Left forelimb (tissue), 1 donor: ENCODE measurements at regions not wholly inside any gene's neighbourhood (a gene's known extent, or its start where the extent isn't known, plus 50 kb on each side); places are given as distances from the start of the nearest gene placed in this dataset.

Experiments
- DNase-seq: peaks from one replicate; pipeline ENCODE4 v3.0.0-alpha.2; 2018; ENCODE audit warnings: low spot score

DNA sequence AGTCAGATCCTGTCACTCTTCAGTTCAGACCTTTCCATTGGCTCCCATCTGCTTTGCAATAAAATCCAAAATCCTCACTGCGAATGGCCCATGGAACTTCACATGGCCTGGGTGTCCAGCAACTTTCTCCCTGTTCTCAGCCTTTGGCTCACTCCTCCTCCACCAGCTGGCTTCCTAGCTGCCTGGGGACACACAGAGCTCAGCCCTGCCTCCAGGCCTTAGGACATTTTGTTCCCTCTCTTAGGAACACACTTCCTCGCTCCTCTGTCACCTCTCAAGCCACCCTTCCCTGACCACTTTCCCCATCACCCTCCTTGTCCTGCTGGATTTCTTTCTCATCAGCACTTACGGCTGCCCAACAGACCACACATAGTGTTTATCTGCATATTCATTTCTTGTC is 419.6 kb downstream of the MED13L start:
- DNase-seq: no peak

DNA sequence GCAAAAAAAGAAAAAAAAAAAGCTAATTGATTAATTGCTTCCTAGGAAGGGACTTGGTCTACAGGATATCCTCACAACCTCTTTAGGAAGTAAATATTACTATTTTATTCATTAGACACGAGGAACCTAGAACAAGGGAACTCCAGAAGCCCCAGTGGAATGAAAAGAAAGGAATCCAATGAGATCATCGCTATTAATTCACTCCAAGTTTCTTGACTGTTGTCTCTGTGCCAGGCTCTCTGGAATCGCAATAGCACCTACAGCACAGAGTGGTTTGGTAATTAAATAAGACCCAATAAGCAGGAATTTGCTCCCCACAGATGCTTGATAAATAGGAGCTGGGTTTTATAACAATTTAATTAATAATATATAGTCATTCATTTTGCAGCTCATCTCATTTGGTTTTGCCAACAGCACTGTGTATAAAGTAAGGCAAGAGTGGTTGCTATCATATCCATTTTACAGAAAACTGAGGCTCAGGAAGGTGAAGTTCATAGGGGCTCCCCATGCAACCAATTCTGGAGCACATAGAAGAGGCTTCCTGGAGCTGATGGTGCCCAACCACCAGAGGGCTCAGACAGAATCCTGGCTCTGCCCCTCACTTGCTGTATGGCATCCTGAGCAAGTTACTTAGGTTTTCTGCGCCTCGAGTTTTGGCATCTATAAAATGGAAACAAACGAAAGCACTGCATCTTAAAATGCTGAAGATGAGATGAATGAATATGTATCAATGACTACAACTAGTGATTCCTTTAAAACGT is 420.2 kb downstream of the MED13L start:
- DNase-seq: no peak

DNA sequence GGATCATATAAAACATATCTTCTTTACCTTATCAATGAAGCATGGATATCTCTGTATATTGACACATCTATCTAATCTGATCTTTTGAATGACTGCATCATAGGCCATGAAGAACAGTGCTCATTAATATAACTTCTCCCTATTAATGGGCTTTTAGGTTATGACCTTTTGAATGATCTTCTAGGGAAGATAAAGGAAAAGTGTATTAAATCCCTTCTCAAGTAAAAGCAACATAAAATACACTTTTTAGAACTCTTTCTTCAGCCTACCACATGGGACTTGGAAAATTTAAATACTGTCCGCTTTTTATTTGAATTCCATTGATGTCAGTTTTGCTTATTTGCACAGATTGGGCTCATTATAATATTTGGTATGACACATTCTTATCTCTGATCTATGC is 425.4 kb downstream of the MED13L start:
- DNase-seq: no peak

DNA sequence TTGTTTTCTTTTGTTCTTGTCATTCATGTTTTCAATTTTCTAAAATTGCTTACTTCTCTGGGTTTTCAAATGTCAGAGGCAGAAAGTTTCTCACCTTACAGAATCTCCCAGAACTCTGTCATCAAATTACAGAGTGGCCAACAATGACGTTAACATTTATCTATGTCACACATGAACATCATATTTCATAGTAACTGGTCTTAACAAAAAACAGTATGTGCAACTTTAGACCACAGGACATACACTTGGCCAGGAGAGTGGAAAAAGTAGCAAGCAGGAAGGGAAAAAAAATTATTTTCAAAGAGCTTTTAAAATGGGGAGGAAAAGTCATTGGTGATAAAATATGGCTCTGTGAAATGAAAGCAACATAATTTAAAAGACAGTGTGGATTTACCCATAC is 426.5 kb downstream of the MED13L start:
- no peak for DNase-seq

DNA sequence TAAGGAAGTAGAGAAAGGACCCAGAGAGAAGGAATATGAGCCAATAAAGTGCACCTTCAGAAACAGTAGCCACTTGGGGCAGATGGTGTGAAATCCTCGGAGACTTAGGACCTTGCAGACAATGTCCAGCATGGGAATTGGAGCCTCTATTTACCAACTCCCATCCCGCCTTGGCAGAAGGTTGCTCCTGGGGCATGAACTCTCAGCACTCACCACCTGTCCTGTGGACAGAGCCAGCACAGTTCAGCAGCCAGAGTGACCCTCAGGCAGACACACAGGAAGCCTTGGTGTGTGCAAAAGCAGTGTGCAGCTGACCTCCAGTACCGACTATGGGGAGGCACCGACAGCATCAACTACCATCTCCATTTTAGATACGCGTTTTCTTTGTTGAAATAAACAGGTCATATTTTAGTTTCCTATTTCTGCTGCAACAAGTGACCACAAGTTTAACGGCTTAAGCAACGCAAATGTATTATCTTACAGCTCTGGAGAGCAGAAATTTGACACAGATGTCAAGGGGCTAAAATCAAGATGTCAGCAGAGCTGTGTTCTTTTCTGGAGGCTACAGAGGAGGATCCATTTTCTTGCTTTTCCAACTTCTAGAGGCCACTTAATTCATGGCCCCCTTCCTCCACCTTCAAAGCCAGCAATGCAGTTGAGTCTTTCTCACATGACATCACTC is 428.1 kb downstream of the MED13L start:
- DNase-seq: no peak

DNA sequence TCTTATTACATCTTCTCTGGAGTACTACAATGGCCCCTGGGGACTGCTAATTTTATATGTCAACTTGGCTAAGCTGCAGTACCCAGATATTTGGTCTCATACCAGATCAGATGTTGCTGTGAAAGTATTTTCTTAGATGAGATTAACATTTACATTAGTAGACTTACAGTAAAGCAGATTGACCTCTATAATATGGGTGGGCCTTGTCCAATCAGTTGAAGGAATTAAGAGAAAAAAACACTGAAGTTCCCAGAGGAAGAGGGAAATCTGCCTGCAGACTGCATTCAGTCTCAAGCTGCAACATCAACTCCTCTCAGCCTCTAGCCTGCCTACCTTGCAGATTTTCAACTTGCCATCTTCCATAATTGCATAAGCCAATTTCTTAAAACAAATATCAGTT is 430.1 kb downstream of the MED13L start:
- DNase-seq: no peak

DNA sequence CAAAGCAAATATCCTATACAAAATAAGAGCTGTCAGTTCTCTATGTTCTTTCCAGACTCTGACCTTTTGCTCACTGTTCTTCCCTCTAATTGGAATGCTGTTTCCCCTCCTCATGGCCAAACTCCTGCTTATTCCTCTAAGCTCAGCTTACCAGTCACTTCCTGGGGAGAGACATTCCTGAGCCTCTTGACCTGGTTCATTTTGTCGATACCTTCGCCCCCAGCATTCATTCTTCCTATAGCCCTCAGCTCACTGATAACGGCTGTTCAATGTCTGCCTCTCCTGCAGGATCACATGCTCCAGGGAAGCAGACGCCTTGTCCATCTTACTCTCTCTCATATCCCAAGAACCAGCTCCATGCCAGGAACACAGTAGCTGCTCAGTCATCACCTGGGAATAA is 431.0 kb downstream of the MED13L start:
- DNase-seq: no peak

DNA sequence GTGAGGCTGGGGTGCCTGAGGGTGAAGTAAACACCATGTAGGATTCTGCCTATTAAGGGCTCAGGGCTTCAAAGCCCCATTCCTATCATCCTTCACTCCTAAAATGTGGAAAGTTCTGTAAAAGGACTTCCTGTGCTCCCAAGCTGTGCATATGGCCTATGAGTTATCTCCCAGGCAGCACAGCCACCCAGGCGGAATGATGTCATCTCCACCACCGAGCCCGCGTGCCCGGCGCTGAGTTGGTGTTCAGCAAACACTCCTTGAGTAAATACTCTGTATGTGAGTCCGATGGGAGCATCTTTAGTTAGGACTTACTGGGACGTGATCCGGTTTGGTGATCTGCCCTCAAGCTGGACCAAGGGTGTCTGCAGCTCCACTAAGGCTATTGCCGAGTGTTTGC is 437.3 kb downstream of the MED13L start:
- DNase-seq: no peak

DNA sequence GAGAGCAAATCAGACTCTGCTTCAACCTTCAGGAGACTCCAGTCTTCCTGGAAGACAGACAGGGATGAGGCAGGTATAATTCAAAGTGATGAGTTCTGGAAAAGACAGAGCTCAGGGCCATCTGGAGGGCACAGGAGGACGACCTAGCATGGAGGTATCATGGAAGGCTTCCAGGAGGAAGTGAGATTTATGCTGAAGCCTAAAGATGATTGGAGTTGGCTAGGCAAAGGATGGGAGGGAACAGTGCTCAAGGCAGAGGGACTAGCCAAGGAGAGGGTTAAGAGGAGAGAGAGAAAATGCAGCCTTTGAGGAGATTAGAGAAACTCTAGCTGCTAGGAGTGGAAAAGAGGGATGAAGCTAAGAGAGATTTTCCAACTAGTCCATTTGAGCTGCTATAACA is 438.5 kb downstream of the MED13L start:
- DNase-seq: no peak

DNA sequence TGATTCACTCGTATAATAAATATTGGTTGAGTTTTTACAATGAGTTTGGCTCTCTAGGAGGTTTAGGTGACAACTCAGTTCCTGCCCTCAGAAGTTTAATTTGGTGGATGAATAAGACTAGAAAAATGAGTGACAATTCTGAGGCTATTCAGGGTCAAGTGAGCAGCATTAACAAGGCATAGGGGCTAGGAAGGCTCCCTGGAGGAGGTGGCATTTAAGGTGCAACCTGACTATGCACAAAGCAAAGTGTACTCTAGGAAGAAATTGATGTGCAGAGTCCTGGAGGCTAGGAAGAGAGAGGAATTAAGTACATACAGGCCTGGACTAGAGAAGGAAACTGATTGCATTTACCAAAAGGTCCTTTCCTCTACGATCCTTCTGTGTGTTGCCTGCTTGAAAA is 440.3 kb downstream of the MED13L start:
- DNase-seq: no peak

DNA sequence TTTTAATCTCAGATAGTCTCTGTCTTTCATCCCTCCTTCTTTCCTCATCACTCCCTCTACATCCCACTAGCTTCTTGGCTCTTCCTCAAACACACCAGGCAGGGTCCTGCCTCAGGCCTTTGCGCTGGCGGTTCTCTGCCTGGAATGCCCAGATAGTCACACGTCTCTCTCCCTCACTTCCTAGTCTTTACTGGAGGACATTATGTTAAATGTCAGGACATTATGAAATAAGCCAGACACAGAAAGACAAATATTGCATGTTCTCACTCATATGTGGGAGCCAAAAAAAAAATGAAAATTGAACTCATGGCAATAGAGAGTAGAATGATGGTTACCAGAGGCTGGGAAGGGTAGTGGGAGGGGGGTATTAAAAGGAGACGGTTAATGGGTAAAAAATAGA is 442.0 kb downstream of the MED13L start:
- no peak for DNase-seq

DNA sequence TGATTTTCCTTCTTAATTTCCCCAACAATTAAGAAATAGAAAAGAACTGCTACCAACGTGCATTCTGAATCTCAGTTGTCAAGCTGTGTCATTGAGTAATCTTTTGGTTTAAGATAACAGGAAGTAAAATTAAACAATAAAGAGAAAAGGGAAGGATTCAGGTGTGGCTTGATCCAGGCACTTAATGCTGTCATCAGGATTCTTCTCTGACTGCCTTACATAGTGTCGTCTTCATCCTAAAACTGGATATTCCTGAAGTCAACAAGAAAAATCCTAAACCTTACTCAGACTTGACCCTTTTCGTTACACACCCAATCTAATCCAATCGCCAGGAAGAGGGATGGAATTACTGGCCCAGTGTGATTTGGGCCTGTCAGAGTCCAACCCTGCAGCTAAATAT is 443.8 kb downstream of the MED13L start:
- DNase-seq: no peak

DNA sequence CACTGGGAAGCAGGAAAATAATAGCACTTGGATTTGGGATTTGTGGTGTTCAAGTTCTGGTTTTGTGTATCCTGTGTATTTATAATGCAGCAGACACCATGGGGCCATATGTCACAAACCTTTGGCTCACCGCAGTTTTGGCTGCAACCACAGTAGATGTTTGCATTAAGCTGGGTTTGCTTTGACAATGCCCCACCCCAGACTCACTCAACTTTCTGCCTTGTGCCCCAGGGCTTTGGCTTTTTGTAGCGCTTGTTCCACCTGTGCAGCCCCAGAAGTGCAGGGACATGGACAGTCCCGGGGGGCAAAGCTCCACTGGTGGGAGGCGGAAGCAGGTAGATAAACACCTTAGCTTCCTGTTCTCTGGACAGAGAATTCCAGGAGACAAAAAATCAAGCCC is 446.9 kb downstream of the MED13L start:
- DNase-seq: no peak

DNA sequence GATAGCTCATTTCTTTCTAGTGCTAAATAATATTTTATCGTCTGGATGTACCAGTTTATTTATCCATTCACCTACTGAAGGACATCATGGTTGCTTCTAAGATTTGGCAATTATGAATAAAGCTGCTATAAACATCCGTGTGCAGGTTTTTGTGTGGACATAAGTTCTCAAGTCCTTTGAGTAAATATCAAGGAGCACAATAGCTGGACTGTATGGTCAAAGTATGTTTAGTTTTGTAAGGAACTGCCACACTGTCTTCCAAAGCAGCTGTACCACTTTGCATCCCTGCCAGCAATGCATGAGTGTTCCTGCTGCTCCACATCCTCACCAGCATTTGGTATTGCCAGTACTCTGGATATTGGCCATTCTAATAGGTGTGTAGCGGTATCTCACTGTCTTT is 447.4 kb downstream of the MED13L start:
- no peak for DNase-seq

DNA sequence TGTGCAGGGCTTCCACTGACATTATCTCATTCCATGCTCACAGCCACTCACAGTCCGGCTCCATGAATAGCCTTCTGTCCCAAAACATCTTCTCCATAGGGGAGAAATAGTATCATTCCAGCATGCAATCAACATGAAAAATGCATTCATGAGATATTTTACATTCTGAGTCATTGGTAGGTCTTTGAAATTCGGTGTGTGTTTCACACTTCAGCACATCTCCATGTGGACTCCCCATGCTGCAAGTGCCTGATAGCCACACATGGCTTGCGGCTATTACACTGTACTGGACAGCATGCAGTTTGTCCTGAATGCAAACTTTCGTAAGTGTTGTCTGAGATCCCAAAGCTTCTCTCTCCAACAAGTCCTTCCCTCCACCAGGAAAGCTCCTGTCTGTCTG is 449.3 kb downstream of the MED13L start:
- no peak for DNase-seq

DNA sequence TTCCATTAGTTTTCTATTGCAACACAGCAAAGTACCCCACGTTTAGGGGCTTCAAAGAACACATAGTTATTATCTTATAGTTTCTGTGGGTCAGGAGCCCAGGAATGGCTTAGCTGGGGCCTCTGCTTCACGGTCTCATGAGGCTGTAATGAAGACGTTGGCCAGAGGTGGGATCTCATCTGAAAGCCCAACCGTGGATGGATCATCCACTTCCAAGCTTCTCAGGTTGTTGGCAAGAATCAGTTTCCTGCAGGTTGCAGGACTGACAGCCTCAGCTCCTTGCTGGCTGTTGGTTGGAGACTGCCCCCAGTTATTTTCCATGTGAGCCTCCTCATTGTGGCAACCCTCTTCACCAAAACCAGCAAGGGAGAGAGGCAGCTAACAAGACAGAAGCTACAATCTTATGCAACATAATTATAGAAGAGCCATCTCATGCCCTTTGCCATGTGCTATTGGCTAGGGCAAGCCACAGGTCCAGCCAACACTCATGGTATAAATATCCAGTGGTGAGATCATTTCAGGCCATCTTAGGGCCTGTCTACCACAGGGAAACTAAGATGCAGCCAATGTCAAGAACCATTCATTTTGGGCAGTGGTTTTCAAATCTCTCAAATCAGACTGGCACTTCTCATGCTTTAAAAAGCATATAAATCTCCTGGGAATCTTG is 452.4 kb downstream of the MED13L start:
- no peak for DNase-seq

DNA sequence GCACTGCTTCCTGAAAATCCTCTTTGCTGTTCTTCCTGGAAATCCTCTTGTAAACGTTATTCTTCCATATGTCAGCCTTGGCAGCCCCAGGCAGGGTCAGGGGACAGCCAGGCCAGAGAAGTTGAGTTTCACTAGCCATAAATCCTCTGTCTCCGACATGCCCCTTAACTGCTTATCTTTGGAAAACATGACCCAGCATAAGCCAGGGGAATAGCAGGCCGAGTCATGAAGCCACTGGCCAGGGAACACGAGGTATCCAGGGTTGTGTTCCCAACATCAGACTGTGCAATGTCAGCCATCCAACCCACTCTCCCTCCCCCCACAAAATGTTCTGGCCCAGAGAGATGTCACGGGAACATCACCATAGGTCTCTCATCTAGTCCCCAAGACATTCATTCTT is 453.9 kb downstream of the MED13L start:
- DNase-seq: no peak

DNA sequence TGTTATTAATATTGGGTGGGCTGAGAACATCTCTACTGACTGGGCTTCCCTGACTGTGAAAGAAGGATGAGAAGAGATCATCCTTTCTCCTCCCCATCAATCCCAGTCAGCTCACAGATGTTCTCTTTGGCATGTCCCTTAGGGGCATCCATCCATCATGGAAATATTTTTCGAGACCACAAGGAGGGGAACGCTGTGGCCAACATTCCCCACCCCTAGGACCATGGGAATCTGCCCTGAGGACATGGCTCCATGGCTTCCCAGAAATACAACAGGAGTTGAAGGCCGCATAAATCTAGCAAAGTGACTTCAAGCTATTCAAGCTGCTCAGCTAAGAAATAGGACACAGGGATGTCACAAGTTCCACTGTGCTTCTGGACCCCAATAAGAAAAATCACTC is 456.8 kb downstream of the MED13L start:
- no peak for DNase-seq

DNA sequence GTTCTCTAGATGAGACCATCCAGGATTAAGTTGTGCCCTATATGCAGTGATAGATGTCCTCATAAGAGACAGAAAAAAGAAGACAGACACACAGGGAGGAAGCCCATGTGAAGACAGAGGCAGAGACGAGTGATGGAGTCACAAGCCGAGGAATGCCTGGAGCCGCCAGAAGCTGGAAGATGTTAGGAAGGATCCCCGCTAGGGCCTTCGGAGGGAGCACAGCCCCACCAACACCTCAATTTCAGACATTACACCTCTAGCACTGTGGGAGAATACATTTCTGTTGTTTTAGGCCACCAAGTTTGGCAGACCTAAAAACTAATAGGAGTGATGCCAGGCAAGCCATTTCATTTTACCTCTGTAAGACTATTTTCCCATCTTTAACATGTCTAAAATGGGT is 458.5 kb downstream of the MED13L start:
- no peak for DNase-seq

DNA sequence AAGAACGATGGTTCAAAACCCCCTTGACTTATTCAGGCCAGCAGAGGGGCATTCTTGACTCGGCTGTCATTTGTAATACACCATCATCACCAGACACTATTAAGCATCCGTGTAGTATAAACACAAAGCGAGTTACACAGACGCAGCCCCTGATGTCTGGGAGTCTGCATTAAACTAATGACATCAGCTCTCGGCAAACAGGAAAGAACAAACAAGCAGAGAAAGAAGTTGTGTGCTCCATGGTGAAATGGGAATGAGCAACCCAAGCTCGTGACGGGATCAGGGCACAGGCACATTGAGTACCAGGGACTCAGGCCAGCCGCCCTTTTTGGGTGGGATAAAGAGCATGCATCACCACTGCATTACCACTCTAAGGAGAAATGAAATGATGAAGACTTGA is 460.1 kb downstream of the MED13L start:
- DNase-seq: no peak

DNA sequence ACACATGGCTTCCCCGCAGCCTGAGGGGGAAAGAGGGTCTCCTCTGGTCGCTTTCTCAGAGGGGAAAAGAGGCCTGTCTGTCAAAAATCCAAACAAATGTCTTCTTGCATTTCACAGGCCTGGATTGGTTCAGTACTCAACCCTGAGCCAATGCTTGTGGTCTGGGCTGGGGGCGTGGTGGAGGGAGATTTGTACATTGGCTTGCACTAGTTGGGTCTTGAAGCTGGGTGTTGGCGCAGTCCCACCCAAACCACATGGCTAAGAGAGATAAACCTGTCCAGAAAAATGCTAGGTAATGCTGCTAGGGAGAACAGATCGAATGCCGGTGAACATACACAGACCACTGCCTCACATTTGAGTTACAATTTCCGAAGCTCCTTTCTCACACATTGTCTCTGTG is 461.6 kb downstream of the MED13L start:
- DNase-seq: no peak

DNA sequence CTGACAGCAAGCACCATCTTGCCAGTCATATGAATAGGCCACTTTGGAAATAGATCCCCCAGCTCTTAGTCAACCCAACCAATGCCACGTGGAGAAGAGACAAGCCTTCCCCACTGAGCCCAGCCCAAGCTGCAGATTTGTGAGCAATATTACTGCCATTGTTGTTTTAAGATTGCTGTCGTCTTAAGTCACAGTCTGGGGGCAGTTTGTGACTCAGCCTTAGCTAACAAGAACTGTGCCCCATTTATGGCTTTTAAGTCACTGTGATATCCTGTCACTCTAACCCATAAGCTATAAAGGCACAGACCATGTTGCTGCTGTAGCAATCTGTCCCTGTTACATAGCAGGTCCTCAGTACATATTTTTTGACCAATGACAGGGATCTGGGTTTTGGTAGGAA is 464.2 kb downstream of the MED13L start:
- DNase-seq: no peak

DNA sequence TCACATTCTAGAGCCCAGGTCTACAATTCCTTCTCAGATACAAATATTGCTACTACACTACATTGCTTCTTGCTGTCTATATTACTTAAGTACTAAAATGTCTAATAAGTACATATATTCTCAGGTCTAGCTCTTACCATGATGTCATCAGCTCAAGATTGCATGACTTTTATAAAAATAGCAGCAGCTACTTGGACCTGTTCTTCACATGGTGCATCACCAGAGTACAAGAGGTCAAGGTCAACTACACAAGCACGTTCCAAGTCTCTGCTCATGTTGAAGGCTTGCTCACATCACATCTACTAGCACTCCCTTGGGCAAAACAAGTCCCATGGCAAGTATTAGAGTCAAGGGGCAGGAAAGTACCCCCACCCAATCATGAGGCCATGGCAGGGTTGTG is 465.6 kb downstream of the MED13L start:
- no peak for DNase-seq

DNA sequence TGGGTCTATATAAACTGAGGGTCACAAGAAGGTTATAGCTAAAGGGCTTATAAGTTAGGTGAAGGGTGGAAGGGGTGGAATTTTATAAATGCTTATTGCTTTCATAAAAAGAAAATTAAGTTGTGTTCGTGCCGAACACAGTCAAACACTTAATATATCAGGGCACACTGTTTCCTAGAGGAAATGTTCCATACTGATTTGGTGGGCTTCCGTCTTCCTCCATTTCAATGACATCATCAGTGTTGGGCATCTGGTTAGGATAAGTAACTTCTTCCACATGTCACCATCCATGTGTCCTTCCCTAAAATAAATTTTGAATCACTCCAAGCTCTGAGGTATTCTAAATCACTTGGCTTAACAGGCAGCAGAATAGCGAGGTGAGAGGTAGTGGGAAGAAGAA is 466.4 kb downstream of the MED13L start:
- DNase-seq: no peak
